COR-L47 (cell line): ENCODE measurements at regions not wholly inside any gene's neighbourhood (a gene's known extent, or its start where the extent isn't known, plus 50 kb on each side); places are given as distances from the start of the nearest gene placed in this dataset.

Experiments
- DNase-seq: peaks from one replicate; lab custom pipeline; 2025; lab: John Stamatoyannopoulos, UW

DNA sequence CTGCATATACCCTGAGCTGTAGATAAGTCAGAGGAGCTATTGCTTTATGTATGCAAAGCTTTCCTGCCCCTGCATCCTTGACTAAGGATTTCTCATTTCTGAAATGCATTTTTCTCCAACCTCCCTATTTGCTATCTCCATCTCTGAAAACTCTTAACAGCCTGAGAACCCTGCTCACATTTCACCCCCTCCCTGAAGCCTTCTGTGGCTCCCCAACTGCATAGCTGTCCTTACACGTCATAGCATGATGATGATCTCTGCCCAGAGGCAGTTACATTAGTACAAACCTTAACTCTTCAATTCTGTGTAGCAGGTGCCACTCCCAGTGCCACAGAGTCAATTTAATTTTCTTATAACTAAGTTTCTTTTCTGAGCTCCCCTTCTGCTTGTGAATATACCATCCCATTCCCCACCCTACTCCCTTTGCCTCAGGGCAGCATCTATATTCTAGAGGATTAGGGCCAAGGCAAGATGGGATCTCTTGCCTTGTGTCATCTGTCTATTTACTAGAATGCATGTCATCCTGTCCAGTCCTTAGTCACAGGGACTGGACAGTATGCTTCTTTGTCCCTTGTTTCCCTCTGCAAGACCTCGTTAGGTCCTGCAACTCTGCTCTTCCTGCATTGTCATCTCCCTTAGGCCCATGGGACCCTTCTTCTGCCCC, 149.7 kb upstream of the SPRY4 start:
- no peak for DNase-seq

DNA sequence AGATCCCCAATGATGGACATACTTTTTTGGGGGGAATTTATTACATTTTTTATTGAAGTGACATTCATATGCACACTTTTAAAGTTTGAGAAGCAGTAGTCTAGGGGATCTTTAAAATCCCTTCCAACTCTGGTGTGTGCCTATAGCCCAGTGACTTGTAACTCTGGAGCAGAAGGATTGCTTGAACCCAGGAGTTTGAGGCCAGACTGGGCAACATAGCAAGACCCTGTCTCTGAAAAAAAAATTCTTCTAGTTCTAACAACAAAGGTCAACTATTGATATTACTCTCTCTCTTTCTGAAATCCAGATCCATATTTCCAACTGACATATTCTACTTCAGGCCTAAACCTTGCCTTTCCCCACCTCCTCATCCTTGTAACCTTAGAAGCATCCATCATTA, 148.2 kb upstream of the SPRY4 start:
- DNase-seq: no peak

DNA sequence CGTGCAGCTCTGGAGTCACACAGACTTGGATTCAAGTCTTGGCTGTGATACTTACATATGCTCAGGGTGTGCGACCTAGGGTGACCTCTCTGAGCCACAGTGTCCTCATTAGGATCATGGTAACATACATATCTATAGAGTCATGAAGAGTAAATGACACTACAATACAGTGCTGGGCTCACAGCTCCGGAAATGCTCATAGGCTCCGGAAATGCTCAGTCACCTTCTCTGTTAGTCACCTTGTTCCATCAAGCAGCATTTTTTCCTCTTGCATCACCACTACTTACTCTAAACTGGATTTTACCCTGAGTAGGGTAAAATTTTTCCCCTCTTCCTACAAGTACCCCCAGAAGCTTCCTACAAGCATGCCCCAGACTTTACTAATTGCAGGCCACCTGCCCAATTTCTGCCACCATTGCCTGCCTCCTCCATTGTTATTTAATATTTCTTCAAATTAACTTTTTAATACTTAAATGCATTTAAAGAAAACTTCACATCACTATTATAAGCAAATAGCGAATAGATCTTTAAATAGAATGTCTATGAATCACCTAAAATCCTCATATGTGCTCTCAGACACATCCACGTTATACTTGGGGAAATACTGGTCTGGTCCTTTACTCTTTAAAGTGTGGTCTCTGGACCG, 147.6 kb upstream of the SPRY4 start:
- no peak for DNase-seq

DNA sequence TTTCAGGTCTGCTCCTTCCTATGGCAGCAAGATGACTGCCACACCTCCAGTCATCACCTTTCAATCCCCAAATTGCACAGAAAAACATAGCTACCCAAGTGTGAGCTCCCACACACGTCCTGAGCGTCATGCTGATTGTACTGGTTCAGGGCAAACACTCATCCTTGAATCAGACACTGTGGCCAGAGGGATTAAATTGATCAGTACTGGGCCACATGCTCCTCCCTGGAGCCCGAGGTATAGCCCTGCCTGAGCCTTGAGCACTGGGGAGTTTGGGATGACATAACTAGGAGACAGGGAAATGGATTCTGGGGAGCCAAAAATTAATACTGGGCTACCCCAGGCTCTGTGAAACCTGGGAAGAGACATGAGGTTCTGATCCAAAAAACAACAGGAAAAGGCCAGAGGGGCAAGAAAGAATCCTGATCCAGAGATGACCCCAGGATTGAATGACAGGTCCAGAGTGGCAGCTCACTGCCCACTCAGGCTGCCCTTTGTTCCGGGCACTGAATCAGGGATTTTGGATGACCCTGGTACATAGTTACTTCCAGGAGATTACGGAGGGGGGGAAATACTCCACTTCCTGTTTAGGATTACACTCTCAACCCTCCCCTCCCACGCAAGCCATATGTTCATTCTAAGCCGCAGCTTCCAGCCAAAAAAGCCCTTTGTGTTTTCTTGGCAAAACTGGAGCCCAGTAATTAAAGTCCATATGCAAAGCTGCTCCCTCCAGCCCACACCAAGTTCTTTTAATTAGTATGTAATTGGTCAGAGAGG, 141.6 kb upstream of the SPRY4 start:
- no peak for DNase-seq

- no peak for DNase-seq
These were observed 140.7 kb upstream of the SPRY4 start for GRCh38 chr5:142465476-142465875.

- no peak for DNase-seq
These were observed 139.1 kb upstream of the SPRY4 start for GRCh38 chr5:142463904-142464303.

DNA sequence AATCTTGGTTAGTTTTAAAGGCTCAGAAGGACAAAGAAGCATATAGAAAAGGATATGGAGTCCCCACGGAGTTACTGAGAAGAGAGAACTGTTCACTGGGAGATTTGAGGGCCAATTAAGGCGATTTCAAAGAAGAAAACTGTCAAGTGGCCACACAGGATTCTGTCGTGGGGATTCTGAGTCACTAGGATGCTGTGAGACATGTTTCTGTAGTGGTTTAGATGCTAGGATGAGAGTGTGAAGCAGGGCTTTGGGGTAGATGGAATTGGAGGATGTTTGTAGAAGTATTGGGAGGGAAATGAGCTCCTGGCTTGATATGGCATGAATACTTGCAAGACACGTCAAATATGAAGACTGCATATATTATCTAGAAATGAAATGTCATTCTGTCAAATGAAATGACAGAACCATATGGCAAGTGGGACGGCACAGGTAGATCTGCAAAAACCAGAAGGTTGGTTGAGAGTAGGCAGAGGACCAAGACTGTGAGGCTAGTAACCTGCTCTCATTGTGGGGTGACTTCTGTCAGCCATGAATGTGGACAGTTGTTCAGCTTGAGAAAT, 136.3 kb upstream of the SPRY4 start:
- no peak for DNase-seq

DNA sequence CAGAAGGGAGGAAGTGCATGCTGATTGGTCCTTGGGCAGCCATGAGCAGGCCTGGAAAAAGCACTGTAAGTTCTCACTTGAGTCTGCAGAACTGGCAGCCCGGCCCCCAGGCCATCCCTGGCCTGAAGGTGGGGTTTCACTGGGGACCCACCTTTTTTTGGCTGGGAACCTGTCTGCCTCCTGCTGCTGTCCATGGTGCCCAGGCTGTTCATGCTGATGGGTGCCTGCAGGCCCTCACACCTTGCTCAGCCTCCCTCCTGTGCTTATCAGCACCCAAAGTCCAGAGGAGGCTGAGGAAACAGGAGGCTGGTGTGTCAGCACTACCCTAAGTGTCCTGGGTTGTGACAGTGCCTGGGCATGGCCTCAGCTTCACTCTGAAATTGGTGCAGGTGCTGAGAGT, 134.4 kb upstream of the SPRY4 start:
- DNase-seq: no peak

GRCh38 chr5:142455856-142456255, 131.0 kb upstream of the SPRY4 start:
- no peak for DNase-seq

- DNase-seq: no peak
These were observed 129.1 kb upstream of the SPRY4 start for GRCh38 chr5:142453932-142454331.

GRCh38 chr5:142450419-142450818, 125.6 kb upstream of the SPRY4 start:
- DNase-seq: no peak

DNA sequence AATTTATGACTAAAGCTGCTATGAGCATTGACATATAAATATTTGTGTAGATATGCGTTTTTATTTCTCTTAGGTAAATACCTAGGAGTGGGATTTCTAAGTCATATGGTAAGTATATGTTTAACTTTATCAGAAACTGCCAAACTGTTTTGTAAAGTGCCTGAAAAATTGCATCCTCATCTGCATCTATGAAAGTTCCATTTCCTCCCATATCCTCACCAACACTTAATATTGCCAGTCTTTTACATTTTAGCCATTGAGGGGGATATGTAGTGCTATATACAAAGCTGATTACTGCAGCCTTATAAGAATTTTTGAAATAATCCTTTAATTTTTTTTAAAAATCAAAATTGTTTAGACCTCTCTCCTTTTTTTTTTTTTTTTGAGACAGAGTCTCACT, 123.1 kb upstream of the SPRY4 start:
- no peak for DNase-seq

- no peak for DNase-seq
These were observed 122.1 kb upstream of the SPRY4 start for GRCh38 chr5:142446960-142447279.

- no peak for DNase-seq
These were observed 121.5 kb upstream of the SPRY4 start for GRCh38 chr5:142446131-142446959.

DNA sequence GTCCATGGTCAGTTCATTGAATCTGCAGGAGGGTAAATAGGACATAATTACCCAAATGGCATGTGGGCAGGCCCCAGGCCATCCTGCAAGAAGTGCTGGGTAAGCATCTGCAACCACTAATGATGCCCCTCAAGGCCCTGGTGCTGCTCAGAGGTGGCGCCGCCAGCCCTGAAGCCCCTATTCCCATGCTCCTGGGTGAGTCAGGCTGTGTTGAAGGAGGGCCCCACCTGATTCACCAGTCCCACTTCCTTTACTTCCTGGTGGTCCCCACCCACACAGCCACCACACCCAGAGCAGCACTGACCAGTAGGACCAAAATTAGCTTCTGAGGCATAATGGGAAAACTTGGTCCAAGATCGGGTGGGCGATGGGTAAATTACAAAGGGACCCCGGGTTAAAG, 120.4 kb upstream of the SPRY4 start:
- DNase-seq: no peak

- no peak for DNase-seq
These were observed 116.8 kb upstream of the SPRY4 start for GRCh38 chr5:142441616-142442015.

DNA sequence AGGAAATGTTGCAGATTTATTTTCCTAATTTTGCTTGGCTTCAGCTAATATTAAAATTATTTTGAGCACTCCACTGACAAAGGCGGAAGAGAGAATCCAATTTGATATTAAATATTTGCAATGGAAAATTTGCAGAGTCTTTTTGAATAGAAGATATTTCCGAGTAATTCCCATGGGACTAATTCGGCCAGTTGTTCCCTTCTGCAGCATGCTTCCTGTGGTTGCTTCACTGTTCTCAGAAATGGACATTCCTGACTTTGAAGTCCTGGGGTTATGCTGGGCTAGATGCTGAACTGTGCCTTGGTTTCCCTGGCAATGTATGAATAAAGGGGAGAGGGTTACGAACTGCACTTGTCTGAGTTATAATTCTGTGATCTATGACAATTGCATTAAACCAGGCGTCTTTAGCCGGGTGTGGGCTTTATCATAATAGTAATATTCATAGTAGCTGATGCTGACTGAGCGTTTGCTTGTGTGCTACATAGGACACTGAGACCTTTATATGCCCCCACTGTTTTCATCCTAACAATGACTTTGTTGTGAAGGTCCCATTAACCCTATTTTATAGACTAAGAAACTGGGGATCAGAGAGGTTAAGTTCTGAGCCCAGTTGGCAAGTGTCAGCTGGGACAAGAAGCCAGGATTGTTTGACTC, 114.5 kb upstream of the SPRY4 start:
- no peak for DNase-seq

GRCh38 chr5:142438573-142438972, 113.8 kb upstream of the SPRY4 start:
- DNase-seq: no peak

- DNase-seq: no peak
These were observed 112.7 kb upstream of the SPRY4 start for GRCh38 chr5:142437563-142437962.

DNA sequence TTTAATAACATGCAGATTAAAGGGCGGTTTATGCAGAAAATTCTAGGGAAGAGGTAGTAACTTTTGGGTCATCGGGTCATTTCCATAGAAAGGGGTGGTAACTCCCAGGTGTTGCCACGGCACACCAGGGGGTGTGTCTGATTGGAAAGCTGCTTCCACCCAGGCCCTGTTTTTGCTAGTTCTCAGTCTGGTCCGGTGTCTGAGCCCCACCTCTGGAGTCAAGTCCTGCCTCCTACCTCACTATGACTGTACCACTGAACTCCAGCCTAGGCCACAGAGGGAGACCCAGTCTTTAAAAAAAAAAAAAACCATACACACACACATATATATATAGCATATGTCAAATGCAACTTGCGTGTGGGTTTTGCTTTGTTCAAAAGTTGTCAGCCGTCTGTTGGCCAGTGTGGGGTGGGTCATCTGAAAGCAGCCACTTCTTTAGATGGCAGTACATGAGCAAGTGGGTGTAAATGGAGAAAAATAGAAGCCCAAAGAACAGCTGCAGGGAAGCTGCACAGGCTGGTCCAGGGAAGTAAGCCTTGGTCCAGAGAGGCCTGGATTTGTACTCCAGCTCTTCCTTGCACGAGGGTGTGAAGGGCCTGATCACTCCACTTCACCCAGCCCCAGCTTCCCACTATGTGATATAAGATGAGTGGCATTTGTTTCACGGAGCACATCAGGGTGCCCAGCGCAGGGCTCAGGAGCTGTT, 110.7 kb upstream of the SPRY4 start:
- DNase-seq: no peak

GRCh38 chr5:142434322-142434612, 109.4 kb upstream of the SPRY4 start:
- DNase-seq: no peak
